Left kidney (tissue), 1 donor: ENCODE measurements at regions not wholly inside any gene's neighbourhood (a gene's known extent, or its start where the extent isn't known, plus 50 kb on each side); places are given as distances from the start of the nearest gene placed in this dataset.
"Not testable (repeated sequence)": the region's sequence is repeated elsewhere in the genome, so short reads cannot be mapped to it uniquely, and the experiment has no call there.

ENCODE experiments used
- DNase-seq: peaks from one replicate; pipeline ENCODE4 v3.0.0-alpha.2; 2013

GRCh38 chr15:79769933-79770759 is 126.7 kb downstream of the MTHFS start:
- no peak for DNase-seq

GRCh38 chr15:79773128-79773527 is 123.7 kb downstream of the MTHFS start:
- no peak for DNase-seq

- no peak for DNase-seq
Measured at GRCh38 chr15:79775821-79776220, 121.0 kb downstream of the MTHFS start.

- no peak for DNase-seq
Measured at GRCh38 chr15:79777916-79778315, 118.9 kb downstream of the MTHFS start.

GRCh38 chr15:79778378-79778990 is 118.3 kb downstream of the MTHFS start:
- DNase-seq: no peak

- DNase-seq: no peak
Measured at GRCh38 chr15:79779746-79780145, 117.1 kb downstream of the MTHFS start.

GRCh38 chr15:79782307-79782706 is 114.5 kb downstream of the MTHFS start:
- DNase-seq: not testable (repeated sequence)
